Activated effector memory CD4-positive, alpha-beta T cell treated with anti-CD3 and anti-CD28 coated beads, Interleukin-2, amount 50 U/mL, for 16 hours (primary cell): ENCODE measurements at regions not wholly inside any gene's neighbourhood (a gene's known extent, or its start where the extent isn't known, plus 50 kb on each side); places are given as distances from the start of the nearest gene placed in this dataset.
"Not testable (repeated sequence)": the region's sequence is repeated elsewhere in the genome, so short reads cannot be mapped to it uniquely, and the experiment has no call there.

ENCODE experiments used
- DNase-seq: peaks from one replicate; pipeline ENCODE4 v3.0.0-alpha.2; 2020

GRCh38 chr12:75754141-75754540 is 242.7 kb upstream of the KRR1 start:
- no peak for DNase-seq

GRCh38 chr12:75751769-75752471 is 240.5 kb upstream of the KRR1 start:
- no peak for DNase-seq

GRCh38 chr12:75750716-75751306 is 239.4 kb upstream of the KRR1 start:
- DNase-seq, result no peak

GRCh38 chr12:75748990-75749389 is 237.6 kb upstream of the KRR1 start:
- not testable (repeated sequence) for DNase-seq

- DNase-seq, result no peak
Measured at GRCh38 chr12:75748136-75748535, 236.7 kb upstream of the KRR1 start.

- no peak for DNase-seq
Measured at GRCh38 chr12:75747572-75748021, 236.2 kb upstream of the KRR1 start.

- no peak for DNase-seq
Measured at GRCh38 chr12:75746621-75747020, 235.2 kb upstream of the KRR1 start.

GRCh38 chr12:75744607-75745256 is 233.3 kb upstream of the KRR1 start:
- no peak for DNase-seq

GRCh38 chr12:75742961-75743360 is 231.6 kb upstream of the KRR1 start:
- no peak for DNase-seq

- DNase-seq, result no peak
Measured at GRCh38 chr12:75742048-75742447, 230.6 kb upstream of the KRR1 start.

GRCh38 chr12:75739912-75740311 is 228.5 kb upstream of the KRR1 start:
- no peak for DNase-seq

- DNase-seq, result not testable (repeated sequence)
Measured at GRCh38 chr12:75739098-75739497, 227.7 kb upstream of the KRR1 start.

- peak; percentile 67 for DNase-seq
Measured at GRCh38 chr12:75738486-75738885, 227.1 kb upstream of the KRR1 start.

GRCh38 chr12:75735853-75736252 is 224.4 kb upstream of the KRR1 start:
- DNase-seq, result no peak

GRCh38 chr12:75728826-75729225 is 217.4 kb upstream of the KRR1 start:
- DNase-seq, result no peak

- no peak for DNase-seq
Measured at GRCh38 chr12:75727577-75727976, 216.2 kb upstream of the KRR1 start.

GRCh38 chr12:75725521-75726111 is 214.2 kb upstream of the KRR1 start:
- no peak for DNase-seq

GRCh38 chr12:75724928-75725312 is 213.5 kb upstream of the KRR1 start:
- DNase-seq, result no peak

GRCh38 chr12:75724307-75724927 is 213.0 kb upstream of the KRR1 start:
- no peak for DNase-seq

- peak; percentile 72 for DNase-seq
Measured at GRCh38 chr12:75722714-75723200, 211.3 kb upstream of the KRR1 start.

- DNase-seq, result no peak
Measured at GRCh38 chr12:75721796-75722195, 210.4 kb upstream of the KRR1 start.

- no peak for DNase-seq
Measured at GRCh38 chr12:75720812-75721641, 209.6 kb upstream of the KRR1 start.
